Erythroblast (primary cell): ENCODE measurements at regions not wholly inside any gene's neighbourhood (a gene's known extent, or its start where the extent isn't known, plus 50 kb on each side); places are given as distances from the start of the nearest gene placed in this dataset.

Experiments
- GATA1 ChIP-seq: IDR thresholded peaks from 2 replicates; pipeline ENCODE4 v1.6.1; 2011; ENCODE audit warnings: low read depth, mild to moderate bottlenecking, control low read depth, low read length, moderate library complexity
- POLR2A ChIP-seq: IDR thresholded peaks from 2 replicates; pipeline ENCODE4 v1.6.1; 2011; ENCODE audit warnings: mild to moderate bottlenecking, low read length

DNA sequence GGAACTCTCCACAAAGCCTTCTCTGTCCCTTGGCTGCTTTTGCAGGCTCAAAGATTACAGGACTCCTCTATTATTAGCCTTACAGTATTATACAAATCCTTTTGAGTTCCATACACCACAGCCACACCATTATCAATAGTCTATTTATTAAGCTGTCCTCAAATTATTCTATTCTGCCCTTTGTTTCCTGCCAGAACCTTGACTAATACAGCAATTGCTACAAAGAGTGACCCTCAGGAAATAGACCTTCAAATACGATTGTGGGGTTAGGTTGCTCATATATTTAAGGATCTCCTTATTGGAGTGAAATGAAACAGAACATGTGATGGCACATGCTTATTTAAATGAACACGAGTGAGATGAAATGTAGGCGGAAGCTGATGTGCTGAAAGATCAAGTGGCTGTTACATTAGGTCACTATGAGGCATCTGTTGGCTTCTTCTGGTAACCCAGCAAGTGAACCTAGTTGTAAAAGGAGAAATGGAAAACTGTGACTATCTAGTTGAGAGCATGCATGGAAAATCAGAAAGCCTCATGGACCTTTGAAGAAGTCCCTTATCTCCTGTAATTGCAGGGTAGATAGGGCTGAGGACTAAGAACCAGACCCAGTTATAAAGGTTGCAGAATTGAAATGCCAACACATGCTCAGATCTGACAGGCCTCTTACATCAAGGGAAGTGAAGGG is 75.5 kb downstream of the AVPR1A start:
- TF ChIP-seq POLR2A = no peak
- TF ChIP-seq GATA1 = no peak
